HG03571 (cell line): ENCODE measurements at regions not wholly inside any gene's neighbourhood (a gene's known extent, or its start where the extent isn't known, plus 50 kb on each side); places are given as distances from the start of the nearest gene placed in this dataset.
"Not testable (repeated sequence)": the region's sequence is repeated elsewhere in the genome, so short reads cannot be mapped to it uniquely, and the experiment has no call there.

Experiments
- ATAC-seq: cut with Tn5 transposase; IDR thresholded peaks from one replicate; pipeline ENCODE4 v1.9.1; 2021; ENCODE audit not compliant: unreplicated experiment

GRCh38 chr14:98927986-98928385 is 344.0 kb downstream of the BCL11B start:
- no peak for ATAC-seq

- ATAC-seq: no peak
These were observed 343.6 kb downstream of the BCL11B start for GRCh38 chr14:98928418-98928817.

GRCh38 chr14:98931126-98931525 is 340.9 kb downstream of the BCL11B start:
- ATAC-seq: no peak

- ATAC-seq: no peak
These were observed 340.1 kb downstream of the BCL11B start for GRCh38 chr14:98931911-98932310.

GRCh38 chr14:98932431-98933325 is 339.3 kb downstream of the BCL11B start:
- no peak for ATAC-seq

GRCh38 chr14:98934569-98934968 is 337.4 kb downstream of the BCL11B start:
- ATAC-seq: not testable (repeated sequence)

- ATAC-seq: no peak
These were observed 336.1 kb downstream of the BCL11B start for GRCh38 chr14:98935921-98936320.

- ATAC-seq: no peak
These were observed 335.0 kb downstream of the BCL11B start for GRCh38 chr14:98937021-98937420.

GRCh38 chr14:98937712-98938505 is 334.1 kb downstream of the BCL11B start:
- ATAC-seq: no peak

- ATAC-seq: no peak
These were observed 331.1 kb downstream of the BCL11B start for GRCh38 chr14:98940693-98941437.

- no peak for ATAC-seq
These were observed 330.5 kb downstream of the BCL11B start for GRCh38 chr14:98941481-98941880.

- no peak for ATAC-seq
These were observed 328.1 kb downstream of the BCL11B start for GRCh38 chr14:98943907-98944306.

GRCh38 chr14:98944989-98945388 is 327.0 kb downstream of the BCL11B start:
- no peak for ATAC-seq

- no peak for ATAC-seq
These were observed 326.1 kb downstream of the BCL11B start for GRCh38 chr14:98945611-98946570.

GRCh38 chr14:98946940-98947339 is 325.1 kb downstream of the BCL11B start:
- no peak for ATAC-seq

GRCh38 chr14:98947911-98948595 is 323.9 kb downstream of the BCL11B start:
- no peak for ATAC-seq

GRCh38 chr14:98949051-98949450 is 322.9 kb downstream of the BCL11B start:
- ATAC-seq: no peak

- no peak for ATAC-seq
These were observed 322.4 kb downstream of the BCL11B start for GRCh38 chr14:98949481-98950135.

GRCh38 chr14:98950353-98950895 is 321.6 kb downstream of the BCL11B start:
- ATAC-seq: no peak
